D721Med (cell line): ENCODE measurements at regions not wholly inside any gene's neighbourhood (a gene's known extent, or its start where the extent isn't known, plus 50 kb on each side); places are given as distances from the start of the nearest gene placed in this dataset.
"Not testable (repeated sequence)": the region's sequence is repeated elsewhere in the genome, so short reads cannot be mapped to it uniquely, and the experiment has no call there.

ENCODE experiments used
- DNase-seq: peaks from one replicate; pipeline ENCODE4 v3.0.0; 2011; ENCODE audit warnings: low spot score; ENCODE audit not compliant: insufficient read length
- FAIRE-seq: peaks from 2 replicates; lab custom pipeline; 2011; peaks lifted over from hg19 to GRCh38; lab: Jason Lieb, UNC
- CTCF ChIP-seq: IDR thresholded peaks from 2 replicates; pipeline ENCODE4 v1.5.1; 2012; ENCODE audit warnings: mild to moderate bottlenecking, control low read depth; ENCODE audit not compliant: insufficient read depth; ENCODE audit errors: missing control alignments

GRCh38 chr12:63508543-63508942 lies 159.8 kb downstream of the DPY19L2 start:
- FAIRE-seq (no peak), DNase-seq (no peak)
- no peak for TF ChIP-seq CTCF

GRCh38 chr12:63499567-63499966 lies 168.7 kb downstream of the DPY19L2 start:
- FAIRE-seq (no peak), DNase-seq (no peak)
- TF ChIP-seq CTCF, result no peak

GRCh38 chr12:63498239-63498638 lies 170.1 kb downstream of the DPY19L2 start:
- TF ChIP-seq CTCF, result no peak
- DNase-seq (no peak), FAIRE-seq (no peak)

GRCh38 chr12:63496654-63497053 lies 171.6 kb downstream of the DPY19L2 start:
- no peak for FAIRE-seq
- no peak for TF ChIP-seq CTCF
- no peak for DNase-seq

- TF ChIP-seq CTCF, result no peak
- no peak for FAIRE-seq
- no peak for DNase-seq
These were observed 172.3 kb downstream of the DPY19L2 start for GRCh38 chr12:63495974-63496373.

GRCh38 chr12:63493357-63493756 lies 174.9 kb downstream of the DPY19L2 start:
- DNase-seq, FAIRE-seq: not testable (repeated sequence)
- peak; percentile 1 for TF ChIP-seq CTCF

GRCh38 chr12:63480186-63480585 lies 188.1 kb downstream of the DPY19L2 start:
- DNase-seq (no peak), FAIRE-seq (no peak)
- TF ChIP-seq CTCF, result no peak
